Esophagus squamous epithelium (tissue), 5 donors: ENCODE measurements at regions not wholly inside any gene's neighbourhood (a gene's known extent, or its start where the extent isn't known, plus 50 kb on each side); places are given as distances from the start of the nearest gene placed in this dataset.

Experiments
- DNase-seq: peaks from one replicate; lab custom pipeline; 2025; lab: John Stamatoyannopoulos, UW
- H3K27ac ChIP-seq, 4 donors: fragments of 200-600 bp; sonication (generic); one replicate each; pipeline ENCODE4 v1.5.1; 2016 to 2019; ENCODE audit warnings: mild to moderate bottlenecking in 1 of 4
- H3K27me3 ChIP-seq, 4 donors: fragments of 200-600 bp; sonication (generic); 1 replicate in 3 of 4; 2 replicates in 1 of 4; pipeline versions ENCODE4 v1.5.1 to v1.6.0; 2017 to 2021; ENCODE audit warnings: antibody characterized with exemption in 1 of 4
- H3K36me3 ChIP-seq, 3 donors: fragments of 200-600 bp; sonication (generic); one replicate each; pipeline ENCODE4 v1.5.1; 2016 to 2019
- H3K4me1 ChIP-seq, 3 donors: fragments of 200-600 bp; sonication (generic); one replicate each; pipeline ENCODE4 v1.5.1; 2017 to 2019
- H3K4me3 ChIP-seq, 4 donors: fragments of 200-600 bp; sonication (generic); 1 replicate in 3 of 4; 2 replicates in 1 of 4; pipeline ENCODE4 v1.5.1; 2016 to 2019; ENCODE audit warnings: mild to moderate bottlenecking in 2 of 4, moderate library complexity in 1 of 4
- H3K9me3 ChIP-seq, 3 donors: fragments of 200-600 bp; sonication (generic); one replicate each; pipeline ENCODE4 v1.5.1; 2016 to 2019
- CTCF ChIP-seq, 6 experiments: fragments of 450-650 bp in 4 of 6; fragments of 200-600 bp in 2 of 6; sonication (generic) in 2 of 6; IDR thresholded peaks; one replicate each; pipeline ENCODE4 v1.5.1; 2016 to 2019; ENCODE audit warnings: antibody characterized with exemption in 6 of 6, mild to moderate bottlenecking in 4 of 6, moderate library complexity in 4 of 6
- POLR2A ChIP-seq, 4 donors: fragments of 450-650 bp; IDR thresholded peaks; one replicate each; pipeline ENCODE4 v1.6.1; 2017; ENCODE audit warnings: antibody characterized with exemption in 4 of 4, mild to moderate bottlenecking in 4 of 4, moderate library complexity in 3 of 4
- WGBS, 2 donors: methylation state at CpG; one replicate each; pipeline ENCODE4 v1.1.5; 2018; 5-methylcytosine and 5-hydroxymethylcytosine counted together
- intact Hi-C: fragments of 100-400 bp; cut with DNase I; formaldehyde crosslinking; loops from one replicate; pipeline ENCODE4 v1.15.0; 2022
- donor health status: DM: yes; HTN: yes; CAD: no.

- no peaks in the 10 kb centered on the region for H3K4me1 ChIP-seq
- no peaks in the 10 kb centered on the region for H3K9me3 ChIP-seq
- no peak overlapping the region for H3K27ac ChIP-seq
- H3K36me3 ChIP-seq = no peaks in the 10 kb centered on the region
- no peak for DNase-seq
- intact Hi-C loops = no loop called here
- 73 to 80% methylated on average over 2 of the region's 2 CpGs for WGBS, 2 donors
- H3K27me3 ChIP-seq = no peaks in the 10 kb centered on the region
- TF ChIP-seq CTCF (IDR thresholded peaks at IDR 0.05) (no peak), POLR2A (IDR thresholded peaks at IDR 0.05) (no peak)
- H3K4me3 ChIP-seq = no peak overlapping the region
These were observed 122.2 kb upstream of the SLC24A5 start for GRCh38 chr15:47998619-47999019.

GRCh38 chr15:48001393-48002039, 119.3 kb upstream of the SLC24A5 start:
- 77 to 81% methylated on average over 3 of the region's 3 CpGs for WGBS, 2 donors
- no peak for TF ChIP-seq POLR2A (IDR thresholded peaks at IDR 0.05)
- no peak for TF ChIP-seq CTCF (IDR thresholded peaks at IDR 0.05)

GRCh38 chr15:48002767-48003166, 118.0 kb upstream of the SLC24A5 start:
- no peaks in the 10 kb centered on the region for H3K9me3 ChIP-seq
- WGBS, 2 donors = 73 to 85% methylated on average over 1 of the region's 1 CpG
- H3K36me3 ChIP-seq = no peaks in the 10 kb centered on the region
- DNase-seq = no peak
- intact Hi-C loops = no loop called here
- no peaks in the 10 kb centered on the region for H3K27me3 ChIP-seq
- H3K27ac ChIP-seq = no peak overlapping the region
- TF ChIP-seq POLR2A (IDR thresholded peaks at IDR 0.05) (no peak), CTCF (IDR thresholded peaks at IDR 0.05) (no peak)
- H3K4me1 ChIP-seq = no peaks in the 10 kb centered on the region
- no peak overlapping the region for H3K4me3 ChIP-seq

More at GRCh38 chr15:48001393-48002039, 119.3 kb upstream of the SLC24A5 start:
- Histone ChIP-seq H3K4me3 (no peak overlapping the region), H3K36me3 (no peaks in the 10 kb centered on the region), H3K27ac (no peak overlapping the region), H3K4me1 (no peaks in the 10 kb centered on the region), H3K9me3 (no peaks in the 10 kb centered on the region), H3K27me3 (no peaks in the 10 kb centered on the region)
- DNase-seq = no peak
- intact Hi-C loops = no loop called here

GRCh38 chr15:48003441-48003840, 117.3 kb upstream of the SLC24A5 start:
- intact Hi-C loops = no loop called here
- WGBS, 2 donors = 94 to 100% methylated on average over 1 of the region's 1 CpG
- no peaks in the 10 kb centered on the region for H3K4me1 ChIP-seq
- DNase-seq = no peak
- no peaks in the 10 kb centered on the region for H3K36me3 ChIP-seq
- TF ChIP-seq POLR2A (IDR thresholded peaks at IDR 0.05) (no peak), CTCF (IDR thresholded peaks at IDR 0.05) (no peak)
- H3K9me3 ChIP-seq = no peaks in the 10 kb centered on the region
- H3K4me3 ChIP-seq = no peak overlapping the region
- no peak overlapping the region for H3K27ac ChIP-seq
- H3K27me3 ChIP-seq = no peaks in the 10 kb centered on the region

GRCh38 chr15:48005077-48005476, 115.7 kb upstream of the SLC24A5 start:
- no peaks in the 10 kb centered on the region for H3K4me1 ChIP-seq
- intact Hi-C loops = no loop called here
- no peak overlapping the region for H3K27ac ChIP-seq
- H3K27me3 ChIP-seq = no peaks in the 10 kb centered on the region
- TF ChIP-seq CTCF (IDR thresholded peaks at IDR 0.05) (no peak), POLR2A (IDR thresholded peaks at IDR 0.05) (no peak)
- no peak overlapping the region for H3K4me3 ChIP-seq
- no peaks in the 10 kb centered on the region for H3K36me3 ChIP-seq
- no peak for DNase-seq
- 83 to 100% methylated on average over 1 of the region's 1 CpG for WGBS, 2 donors
- no peaks in the 10 kb centered on the region for H3K9me3 ChIP-seq
